Keratinocyte (primary cell): ENCODE measurements at regions not wholly inside any gene's neighbourhood (a gene's known extent, or its start where the extent isn't known, plus 50 kb on each side); places are given as distances from the start of the nearest gene placed in this dataset.
"Not testable (repeated sequence)": the region's sequence is repeated elsewhere in the genome, so short reads cannot be mapped to it uniquely, and the experiment has no call there.

ENCODE experiments used
- DNase-seq: peaks from one replicate; pipeline ENCODE4 v3.0.0-alpha.2; 2011; ENCODE audit warnings: low read depth, missing footprints, low spot score
- FAIRE-seq: peaks from 2 replicates; lab custom pipeline; 2011; peaks lifted over from hg19 to GRCh38; lab: Jason Lieb, UNC
- H2AFZ ChIP-seq: 2 replicates; pipeline ENCODE4 v1.6.0; 2012; ENCODE audit warnings: low read length, control low read depth, inconsistent platforms; ENCODE audit not compliant: control insufficient read depth
- H3K27ac ChIP-seq: 2 replicates; pipeline ENCODE4 v1.5.1; 2011; ENCODE audit warnings: low read length; ENCODE audit not compliant: control insufficient read depth, insufficient read depth
- H3K27me3 ChIP-seq: 3 replicates; pipeline ENCODE4 v1.6.0; 2011; ENCODE audit warnings: low read length; ENCODE audit not compliant: control insufficient read depth, insufficient read depth; ENCODE audit errors: extremely low read depth
- H3K36me3 ChIP-seq, 2 experiments: 2 replicates in 1 of 2; 3 replicates in 1 of 2; pipeline ENCODE4 v1.5.1; 2011; ENCODE audit warnings: low read length in 2 of 2, mild to moderate bottlenecking in 1 of 2; ENCODE audit not compliant: control insufficient read depth in 2 of 2, insufficient read depth in 2 of 2; ENCODE audit errors: extremely low read depth in 1 of 2
- H3K4me1 ChIP-seq: 3 replicates; pipeline ENCODE4 v1.5.1; 2011; ENCODE audit warnings: low read length; ENCODE audit not compliant: control insufficient read depth, insufficient read depth; ENCODE audit errors: extremely low read depth
- H3K4me2 ChIP-seq: 3 replicates; pipeline ENCODE4 v1.6.0; 2011; ENCODE audit warnings: low read depth, low read length; ENCODE audit not compliant: control insufficient read depth, insufficient read depth; ENCODE audit errors: extremely low read depth
- H3K4me3 ChIP-seq, 3 experiments: fragments of 200-600 bp in 1 of 3; sonication (generic) in 1 of 3; 2 replicates in 2 of 3; 3 replicates in 1 of 3; pipeline ENCODE4 v1.5.1; 2011 to 2016; ENCODE audit warnings: low read length in 3 of 3, mild to moderate bottlenecking in 3 of 3, control low read depth in 2 of 3, inconsistent platforms in 1 of 3, low read depth in 1 of 3, mixed read lengths in 1 of 3, mixed run types in 1 of 3, moderate library complexity in 1 of 3; ENCODE audit not compliant: control insufficient read depth in 2 of 3, insufficient read depth in 2 of 3; ENCODE audit errors: extremely low read depth in 1 of 3
- H3K79me2 ChIP-seq: 2 replicates; pipeline ENCODE4 v1.6.0; 2012; ENCODE audit warnings: low read length; ENCODE audit not compliant: control insufficient read depth, insufficient read depth
- H3K9ac ChIP-seq: 3 replicates; pipeline ENCODE4 v1.6.0; 2011; ENCODE audit warnings: low read length; ENCODE audit not compliant: control insufficient read depth, insufficient read depth; ENCODE audit errors: extremely low read depth
- H3K9me1 ChIP-seq: 3 replicates; pipeline ENCODE4 v1.6.0; 2011; ENCODE audit warnings: low read length; ENCODE audit not compliant: control insufficient read depth, insufficient read depth; ENCODE audit errors: extremely low read depth
- H3K9me3 ChIP-seq: 2 replicates; pipeline ENCODE4 v1.5.1; 2012; ENCODE audit warnings: low read depth, low read length; ENCODE audit not compliant: control insufficient read depth
- H4K20me1 ChIP-seq: 3 replicates; pipeline ENCODE4 v1.6.0; 2011; ENCODE audit warnings: low read length; ENCODE audit not compliant: control insufficient read depth, insufficient read depth; ENCODE audit errors: extremely low read depth
- EZH2 ChIP-seq: IDR thresholded peaks from one replicate; pipeline ENCODE4 v1.6.1; 2012; ENCODE audit warnings: inconsistent platforms, mild to moderate bottlenecking, low read length, moderate library complexity
- dilution Hi-C: fragments of 300-500 bp; cut with MboI; formaldehyde crosslinking; loops from one replicate; pipeline ENCODE4 v1.7.0; 2020; ENCODE audit warnings: low sequenced_read_pairs; ENCODE audit not compliant: extremely low pct_ligation_motif_present
- TF ChIP-seq, protein P1 (sequence below), 3 experiments: IDR thresholded peaks in 1 of 3; conservative IDR thresholded peaks in 1 of 3; optimal IDR thresholded peaks in 1 of 3; 2 replicates in 2 of 3; 3 replicates in 1 of 3; pipeline versions ENCODE3 to v1.5.1; 2011; ENCODE audit warnings: low read length in 3 of 3, mild to moderate bottlenecking in 3 of 3, moderate library complexity in 2 of 3, control low read depth in 1 of 3, inconsistent platforms in 1 of 3; ENCODE audit not compliant: insufficient read depth in 2 of 3; ENCODE audit errors: extremely low read depth in 1 of 3

DNA sequence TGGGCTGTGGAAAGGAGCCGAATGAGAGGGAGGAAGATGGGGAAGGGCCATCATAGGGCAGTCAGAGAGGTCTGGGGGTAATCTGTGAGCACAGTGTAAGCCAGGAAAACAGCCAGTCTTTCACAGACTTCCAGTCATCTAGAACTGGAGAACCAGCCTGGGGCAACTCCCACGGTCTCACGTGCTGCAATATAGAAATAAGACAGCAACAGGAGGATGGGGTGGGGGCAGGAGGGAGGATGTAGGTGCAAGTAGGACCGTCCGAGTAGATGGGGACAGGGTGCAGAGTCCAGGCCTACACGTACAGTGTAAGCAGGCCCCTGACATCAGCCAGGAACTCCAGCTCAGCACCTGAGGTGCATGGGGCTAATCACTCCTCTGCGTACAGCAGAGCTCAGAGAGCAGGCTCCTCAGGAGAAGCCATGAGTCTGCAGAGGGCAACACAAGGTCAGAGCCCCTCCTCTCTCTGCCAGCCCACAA lies 58.2 kb upstream of the TNFAIP3 start:
- Histone ChIP-seq H3K9ac (peak overlapping the region; percentile 57), H2AFZ (peak overlapping the region; percentile 43), H3K9me3 (no peaks in the 10 kb centered on the region), H3K9me1 (no peaks in the 10 kb centered on the region), H3K4me3 (no peak overlapping the region), H3K27ac (peak overlapping the region; percentile 92), H4K20me1 (no peaks in the 10 kb centered on the region), H3K4me1 (peaks cover 54% of the 10 kb centered on the region), H3K27me3 (no peaks in the 10 kb centered on the region), H3K4me2 (no peak overlapping the region), H3K79me2 (no peaks in the 10 kb centered on the region), H3K36me3 (no peaks in the 10 kb centered on the region)
- TF ChIP-seq EZH2, result no peak
- TF ChIP-seq, protein P1, sequence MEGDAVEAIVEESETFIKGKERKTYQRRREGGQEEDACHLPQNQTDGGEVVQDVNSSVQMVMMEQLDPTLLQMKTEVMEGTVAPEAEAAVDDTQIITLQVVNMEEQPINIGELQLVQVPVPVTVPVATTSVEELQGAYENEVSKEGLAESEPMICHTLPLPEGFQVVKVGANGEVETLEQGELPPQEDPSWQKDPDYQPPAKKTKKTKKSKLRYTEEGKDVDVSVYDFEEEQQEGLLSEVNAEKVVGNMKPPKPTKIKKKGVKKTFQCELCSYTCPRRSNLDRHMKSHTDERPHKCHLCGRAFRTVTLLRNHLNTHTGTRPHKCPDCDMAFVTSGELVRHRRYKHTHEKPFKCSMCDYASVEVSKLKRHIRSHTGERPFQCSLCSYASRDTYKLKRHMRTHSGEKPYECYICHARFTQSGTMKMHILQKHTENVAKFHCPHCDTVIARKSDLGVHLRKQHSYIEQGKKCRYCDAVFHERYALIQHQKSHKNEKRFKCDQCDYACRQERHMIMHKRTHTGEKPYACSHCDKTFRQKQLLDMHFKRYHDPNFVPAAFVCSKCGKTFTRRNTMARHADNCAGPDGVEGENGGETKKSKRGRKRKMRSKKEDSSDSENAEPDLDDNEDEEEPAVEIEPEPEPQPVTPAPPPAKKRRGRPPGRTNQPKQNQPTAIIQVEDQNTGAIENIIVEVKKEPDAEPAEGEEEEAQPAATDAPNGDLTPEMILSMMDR (optimal IDR thresholded peaks at IDR 0.05 in 1 of 3, IDR thresholded peaks at IDR 0.05 in 1 of 3, conservative IDR thresholded peaks at IDR 0.05 in 1 of 3; ENCODE audit: extremely low read depth in 1 of 3, insufficient read depth in 2 of 3, low read length in 3 of 3), result no peak
- dilution Hi-C loops, result no loop called here
- FAIRE-seq (no peak), DNase-seq (no peak)

DNA sequence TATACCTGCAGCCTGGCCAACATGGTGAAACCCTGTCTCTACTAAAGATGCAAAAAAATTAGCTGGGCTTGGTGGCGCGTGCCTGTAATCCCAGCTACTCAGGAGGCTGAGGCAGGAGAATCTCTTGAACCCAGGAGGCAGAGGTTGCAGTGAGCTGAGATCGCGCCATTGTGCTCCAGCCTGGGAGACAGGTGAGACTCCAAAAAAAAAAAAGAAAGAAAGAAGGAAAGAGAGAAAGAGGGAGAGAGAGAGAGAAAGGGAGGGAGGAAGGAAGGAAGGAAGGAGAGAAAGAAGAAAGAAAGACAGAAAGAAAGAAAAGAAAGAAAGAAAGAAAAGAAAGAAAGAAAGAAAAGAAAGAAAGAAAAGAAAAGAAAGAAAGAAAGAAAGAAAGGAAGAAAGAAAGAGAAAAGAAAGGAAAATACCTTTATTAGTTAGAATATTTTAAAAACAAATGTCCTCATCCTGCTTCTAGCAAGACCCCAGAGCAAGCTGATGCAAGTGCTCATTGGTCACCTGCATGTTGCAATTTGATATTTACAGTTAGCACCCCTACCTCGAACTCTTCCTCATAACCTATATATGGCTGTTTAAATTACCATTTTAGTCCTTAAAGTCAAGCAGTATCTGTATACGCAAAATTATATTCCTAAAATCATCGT lies 57.0 kb upstream of the TNFAIP3 start:
- H3K9me1 ChIP-seq, H3K4me2 ChIP-seq, H3K9me3 ChIP-seq, dilution Hi-C loops, H3K9ac ChIP-seq, FAIRE-seq, H3K4me3 ChIP-seq, H4K20me1 ChIP-seq, H2AFZ ChIP-seq, H3K27me3 ChIP-seq, DNase-seq, H3K36me3 ChIP-seq, H3K79me2 ChIP-seq: not testable (repeated sequence)
- Histone ChIP-seq H3K4me1 (peaks cover 54% of the 10 kb centered on the region), H3K27ac (peak overlapping the region; percentile 83)
